ENCODE measurements at regions not wholly inside any gene's neighbourhood (a gene's known extent, or its start where the extent isn't known, plus 50 kb on each side); places are given as distances from the start of the nearest gene placed in this dataset.
"Not testable (repeated sequence)": the region's sequence is repeated elsewhere in the genome, so short reads cannot be mapped to it uniquely, and the experiment has no call there.

DNA sequence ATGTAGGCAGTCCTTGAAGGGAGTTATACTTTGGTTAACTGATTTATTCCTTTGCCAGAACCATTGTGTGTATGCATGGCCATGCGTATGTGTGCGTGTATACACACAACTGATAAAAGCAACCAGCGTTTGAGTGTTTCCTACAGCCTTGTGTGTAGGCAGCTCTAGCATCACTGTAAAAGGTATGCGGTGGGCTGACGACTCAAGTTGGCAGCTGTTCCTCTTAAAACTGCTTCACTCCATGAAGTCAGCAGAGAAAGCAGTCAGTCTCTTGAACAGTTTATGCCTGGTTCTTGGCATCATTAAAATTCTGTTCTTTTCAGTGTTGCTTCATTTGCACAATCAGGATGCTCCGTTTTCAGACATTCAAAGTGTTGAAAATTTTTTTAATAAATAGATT lies 103.5 kb upstream of the FRMPD4 start:
- Histone ChIP-seq H3K27ac (ENCODE audit: low read depth, low read length, severe bottlenecking) (no peak overlapping the region), H3K4me1 (ENCODE audit: control insufficient read depth, insufficient read depth, low read length, poor library complexity, severe bottlenecking) (no peaks in the 10 kb centered on the region), H3K4me3 (ENCODE audit: extremely low read depth, insufficient read depth, low read length, poor library complexity, severe bottlenecking) (no peak overlapping the region), H3K36me3 (ENCODE audit: control insufficient read depth, insufficient read depth, low read length) (no peaks in the 10 kb centered on the region), H3K9me3 (ENCODE audit: control insufficient read depth, low read length) (no peaks in the 10 kb centered on the region)
- WGBS, 2 experiments (ENCODE audit: insufficient coverage in 2 of 2) = 70 to 100% methylated on average over 2 to 3 of the region's 6 CpGs

DNA sequence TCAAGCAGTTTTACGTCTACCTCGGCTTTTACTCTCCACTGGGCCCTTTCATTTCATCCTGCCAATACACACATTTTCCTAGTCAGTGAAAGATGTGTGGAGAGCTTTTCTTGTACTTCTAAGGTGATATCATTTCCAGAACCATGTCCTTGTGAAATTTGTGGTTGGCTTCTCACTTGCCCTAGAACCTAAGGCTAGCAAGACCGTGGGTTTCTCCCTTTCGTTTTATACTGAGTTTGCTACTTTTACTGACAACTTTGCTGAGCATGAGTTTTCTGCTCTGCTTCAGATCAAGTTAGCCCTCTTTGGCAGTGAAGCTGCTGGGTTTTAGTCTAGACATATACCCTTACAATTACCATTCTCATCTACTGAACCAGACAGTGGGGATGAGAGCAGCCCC lies 95.7 kb upstream of the FRMPD4 start:
- H3K4me1 ChIP-seq (ENCODE audit: control insufficient read depth, insufficient read depth, low read length, poor library complexity, severe bottlenecking) = no peaks in the 10 kb centered on the region
- no peak overlapping the region for H3K27ac ChIP-seq (ENCODE audit: low read depth, low read length, severe bottlenecking)
- H3K4me3 ChIP-seq (ENCODE audit: extremely low read depth, insufficient read depth, low read length, poor library complexity, severe bottlenecking) = no peak overlapping the region
- no peaks in the 10 kb centered on the region for H3K9me3 ChIP-seq (ENCODE audit: control insufficient read depth, low read length)
- WGBS, 2 experiments (ENCODE audit: insufficient coverage in 2 of 2) = 94% methylated on average over 2 of the region's 4 CpGs; no CpG with 5 or more reads in 1 of the 2 experiments
- H3K36me3 ChIP-seq (ENCODE audit: control insufficient read depth, insufficient read depth, low read length) = no peaks in the 10 kb centered on the region

DNA sequence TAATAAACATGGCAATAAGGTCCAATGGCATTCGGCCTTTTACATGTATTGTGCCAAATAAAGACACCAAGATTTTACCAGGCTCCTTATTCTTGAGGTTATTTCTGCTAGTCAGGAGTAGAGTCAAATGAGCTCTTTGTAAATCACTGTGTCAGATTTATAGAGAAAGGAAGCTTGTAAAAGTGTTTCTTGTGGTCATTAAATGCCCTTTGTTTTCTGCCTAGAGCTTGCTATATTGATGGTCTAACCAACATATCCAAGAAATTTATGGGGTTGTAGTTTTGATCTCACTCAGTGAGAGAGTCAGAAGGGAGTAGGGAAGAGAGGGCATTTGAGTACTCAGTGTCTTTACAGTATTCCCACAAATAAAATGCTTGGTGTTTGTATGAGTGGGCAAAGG lies 86.2 kb upstream of the FRMPD4 start:
- H3K9me3 ChIP-seq (ENCODE audit: control insufficient read depth, low read length) = no peaks in the 10 kb centered on the region
- WGBS, 2 experiments (ENCODE audit: insufficient coverage in 2 of 2) = no CpG with 5 or more reads among the region's 1 CpG
- no peak overlapping the region for H3K4me3 ChIP-seq (ENCODE audit: extremely low read depth, insufficient read depth, low read length, poor library complexity, severe bottlenecking)

DNA sequence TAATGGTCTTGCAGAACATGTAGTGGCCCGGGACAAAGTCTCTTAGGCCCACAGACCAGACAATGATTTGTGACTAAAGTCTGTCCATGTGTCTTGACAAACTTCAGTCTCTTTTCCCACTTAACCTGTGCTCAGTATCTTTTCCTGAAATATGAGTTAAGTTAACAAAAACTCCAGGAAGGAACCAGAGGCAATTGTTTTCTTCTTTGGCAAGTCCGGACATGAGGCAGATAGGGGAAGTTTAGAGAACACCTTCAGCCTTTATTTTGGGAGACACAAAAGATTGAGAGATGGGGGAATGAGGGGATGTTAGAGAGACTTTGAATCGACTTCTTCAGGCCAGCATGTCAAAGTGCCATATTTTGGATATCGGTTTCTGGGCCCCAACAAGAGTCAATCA lies 80.2 kb upstream of the FRMPD4 start:
- peaks cover 3% of the 10 kb centered on the region for H3K4me1 ChIP-seq (ENCODE audit: control insufficient read depth, insufficient read depth, low read length, poor library complexity, severe bottlenecking)
- no peak overlapping the region for H3K27ac ChIP-seq (ENCODE audit: low read depth, low read length, severe bottlenecking)
- no CpG with 5 or more reads among the region's 4 CpGs for WGBS, 2 experiments (ENCODE audit: insufficient coverage in 2 of 2)
- H3K4me3 ChIP-seq (ENCODE audit: extremely low read depth, insufficient read depth, low read length, poor library complexity, severe bottlenecking) = no peak overlapping the region
- no peaks in the 10 kb centered on the region for H3K36me3 ChIP-seq (ENCODE audit: control insufficient read depth, insufficient read depth, low read length)
- no peaks in the 10 kb centered on the region for H3K9me3 ChIP-seq (ENCODE audit: control insufficient read depth, low read length)

More for the DNA sequence above, 86.2 kb upstream of the FRMPD4 start:
- no peak overlapping the region for H3K27ac ChIP-seq (ENCODE audit: low read depth, low read length, severe bottlenecking)
- no peaks in the 10 kb centered on the region for H3K4me1 ChIP-seq (ENCODE audit: control insufficient read depth, insufficient read depth, low read length, poor library complexity, severe bottlenecking)
- no peaks in the 10 kb centered on the region for H3K36me3 ChIP-seq (ENCODE audit: control insufficient read depth, insufficient read depth, low read length)

DNA sequence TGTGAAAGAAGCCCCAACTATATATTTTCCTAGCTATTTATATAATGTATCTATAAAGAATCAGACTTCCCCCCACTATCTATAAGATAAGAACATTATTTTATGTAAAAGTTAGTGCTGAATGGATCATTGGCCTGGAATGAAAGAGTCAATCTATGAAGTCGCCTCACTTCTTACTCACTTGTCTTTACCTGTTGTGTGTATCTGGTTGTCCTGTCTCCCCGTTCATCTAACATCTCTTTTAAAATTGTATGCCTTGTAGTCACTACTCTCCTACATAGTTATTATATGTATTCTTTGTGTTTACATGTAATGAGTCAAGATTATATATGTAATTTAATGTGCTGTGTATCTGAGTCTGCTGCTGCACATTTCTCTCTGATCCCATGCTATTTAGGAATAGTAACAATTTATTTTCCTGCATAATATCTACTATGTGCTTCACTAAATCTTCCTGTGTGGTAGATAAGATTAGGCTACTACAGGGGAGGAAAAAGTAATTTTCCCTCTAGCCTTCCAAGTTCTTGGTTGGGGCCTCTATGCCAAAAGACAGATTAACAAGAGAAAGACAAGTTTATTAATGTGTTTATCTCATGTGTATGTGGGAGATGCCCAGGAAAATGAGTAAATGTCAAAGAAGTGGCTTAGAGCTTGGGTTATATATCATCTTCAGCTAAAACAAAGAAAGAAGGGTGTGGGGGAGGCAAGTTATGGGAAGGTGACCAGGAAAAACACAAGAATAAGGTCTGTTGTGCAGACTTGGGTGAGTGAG lies 77.6 kb upstream of the FRMPD4 start:
- H3K4me3 ChIP-seq (ENCODE audit: extremely low read depth, insufficient read depth, low read length, poor library complexity, severe bottlenecking) = no peak overlapping the region
- no peaks in the 10 kb centered on the region for H3K36me3 ChIP-seq (ENCODE audit: control insufficient read depth, insufficient read depth, low read length)
- no peak overlapping the region for H3K27ac ChIP-seq (ENCODE audit: low read depth, low read length, severe bottlenecking)
- H3K4me1 ChIP-seq (ENCODE audit: control insufficient read depth, insufficient read depth, low read length, poor library complexity, severe bottlenecking) = peaks cover 3% of the 10 kb centered on the region
- WGBS, 2 experiments (ENCODE audit: insufficient coverage in 2 of 2) = no CpG with 5 or more reads among the region's 2 CpGs
- H3K9me3 ChIP-seq (ENCODE audit: control insufficient read depth, low read length) = no peaks in the 10 kb centered on the region

DNA sequence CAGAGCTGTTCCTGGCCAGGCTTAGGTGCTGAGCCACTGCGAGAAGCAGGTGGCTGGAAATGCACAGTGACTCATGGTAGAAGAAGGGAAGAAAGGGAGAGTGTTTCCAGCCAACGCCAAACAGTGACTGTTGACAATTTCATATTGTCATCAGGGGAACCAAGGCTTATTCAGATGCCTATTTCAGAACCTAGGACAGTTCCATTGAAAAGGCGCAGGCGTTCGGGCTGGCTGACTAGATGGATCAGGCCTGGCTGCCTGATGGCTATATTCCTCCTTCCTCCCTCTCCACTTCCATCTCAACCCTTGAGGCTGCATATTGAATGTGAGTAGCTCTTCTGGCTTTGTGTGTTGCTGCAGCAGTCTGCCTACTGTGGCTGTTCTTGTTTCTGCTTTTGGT lies 73.0 kb upstream of the FRMPD4 start:
- Histone ChIP-seq H3K4me3 (ENCODE audit: extremely low read depth, insufficient read depth, low read length, poor library complexity, severe bottlenecking) (no peak overlapping the region), H3K9me3 (ENCODE audit: control insufficient read depth, low read length) (no peaks in the 10 kb centered on the region), H3K27ac (ENCODE audit: low read depth, low read length, severe bottlenecking) (no peak overlapping the region), H3K4me1 (ENCODE audit: control insufficient read depth, insufficient read depth, low read length, poor library complexity, severe bottlenecking) (no peaks in the 10 kb centered on the region), H3K36me3 (ENCODE audit: control insufficient read depth, insufficient read depth, low read length) (no peaks in the 10 kb centered on the region)
- no CpG with 5 or more reads among the region's 5 CpGs for WGBS, 2 experiments (ENCODE audit: insufficient coverage in 2 of 2)

DNA sequence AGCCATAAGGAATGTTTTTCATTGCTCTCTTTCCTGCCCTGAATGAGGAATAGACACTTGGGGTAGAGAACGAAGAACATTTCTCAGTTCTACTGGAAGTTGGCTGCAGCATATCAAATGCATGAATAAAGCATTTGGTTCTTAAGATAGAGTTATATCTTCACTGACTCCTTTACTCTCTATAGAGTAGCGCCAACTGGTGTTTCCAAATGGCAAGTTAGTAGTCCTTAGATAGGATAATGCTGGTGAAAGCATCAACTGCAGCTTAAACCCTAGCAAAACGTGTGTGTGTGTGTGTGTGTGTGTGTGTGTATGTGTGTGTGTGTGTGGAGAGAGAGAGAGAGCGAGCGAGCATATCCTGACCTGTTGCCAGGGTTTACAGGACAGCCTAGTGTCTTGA lies 62.2 kb upstream of the FRMPD4 start:
- H3K27ac ChIP-seq (ENCODE audit: low read depth, low read length, severe bottlenecking) = no peak overlapping the region
- no peak overlapping the region for H3K4me3 ChIP-seq (ENCODE audit: extremely low read depth, insufficient read depth, low read length, poor library complexity, severe bottlenecking)
- no peaks in the 10 kb centered on the region for H3K9me3 ChIP-seq (ENCODE audit: control insufficient read depth, low read length)
- WGBS, 2 experiments (ENCODE audit: insufficient coverage in 2 of 2) = no CpG with 5 or more reads among the region's 5 CpGs
- H3K4me1 ChIP-seq (ENCODE audit: control insufficient read depth, insufficient read depth, low read length, poor library complexity, severe bottlenecking) = peaks cover 4% of the 10 kb centered on the region
- no peaks in the 10 kb centered on the region for H3K36me3 ChIP-seq (ENCODE audit: control insufficient read depth, insufficient read depth, low read length)

DNA sequence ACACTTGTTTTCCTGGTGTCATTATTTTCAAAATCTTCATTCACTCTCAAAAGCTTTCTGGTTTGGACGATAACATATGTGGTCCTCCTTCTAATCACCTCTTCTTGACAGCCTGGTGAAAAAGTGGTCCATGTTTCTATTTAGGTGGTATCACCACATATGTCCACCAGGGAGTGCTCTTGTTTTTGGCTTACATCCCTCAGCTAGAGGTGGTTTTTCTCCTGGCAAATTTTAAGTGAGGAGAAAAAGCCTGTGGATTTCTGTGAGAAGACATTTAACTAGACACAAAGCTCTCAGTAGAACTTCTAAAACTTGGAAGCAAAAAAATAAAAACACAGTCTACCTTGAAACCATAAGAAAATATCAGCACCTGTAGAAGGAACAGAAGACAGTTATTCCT lies 58.0 kb upstream of the FRMPD4 start:
- H3K36me3 ChIP-seq (ENCODE audit: control insufficient read depth, insufficient read depth, low read length) = no peaks in the 10 kb centered on the region
- peaks cover 4% of the 10 kb centered on the region for H3K4me1 ChIP-seq (ENCODE audit: control insufficient read depth, insufficient read depth, low read length, poor library complexity, severe bottlenecking)
- no peaks in the 10 kb centered on the region for H3K9me3 ChIP-seq (ENCODE audit: control insufficient read depth, low read length)
- H3K27ac ChIP-seq (ENCODE audit: low read depth, low read length, severe bottlenecking) = no peak overlapping the region
- no peak overlapping the region for H3K4me3 ChIP-seq (ENCODE audit: extremely low read depth, insufficient read depth, low read length, poor library complexity, severe bottlenecking)
- WGBS, 2 experiments (ENCODE audit: insufficient coverage in 2 of 2) = no CpG with 5 or more reads among the region's 1 CpG

DNA sequence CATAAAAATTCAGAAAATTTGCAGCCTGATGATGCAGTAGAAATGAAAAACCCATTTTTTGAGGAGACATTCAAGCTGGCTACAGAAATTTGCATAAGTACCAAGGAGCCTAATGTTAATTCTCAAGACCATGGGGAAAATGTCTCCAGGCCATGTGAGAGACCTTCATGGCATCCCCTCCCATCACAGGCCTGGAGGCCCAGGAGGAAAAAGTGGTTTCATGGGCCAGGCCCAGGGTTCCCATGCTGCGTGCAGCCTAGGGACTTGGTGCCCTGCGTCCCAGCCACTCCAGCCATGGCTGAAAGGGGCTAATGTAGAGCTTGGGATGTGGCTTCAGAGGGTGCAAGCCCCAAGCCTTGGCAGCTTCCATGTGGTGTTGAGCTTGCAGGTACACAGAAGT lies 55.3 kb upstream of the FRMPD4 start:
- 83% methylated on average over 1 of the region's 2 CpGs; no CpG with 5 or more reads in 1 of the 2 experiments for WGBS, 2 experiments (ENCODE audit: insufficient coverage in 2 of 2)
- not testable (repeated sequence) for H3K36me3 ChIP-seq (ENCODE audit: control insufficient read depth, insufficient read depth, low read length); H3K4me1 ChIP-seq (ENCODE audit: control insufficient read depth, insufficient read depth, low read length, poor library complexity, severe bottlenecking); H3K9me3 ChIP-seq (ENCODE audit: control insufficient read depth, low read length); H3K4me3 ChIP-seq (ENCODE audit: extremely low read depth, insufficient read depth, low read length, poor library complexity, severe bottlenecking); H3K27ac ChIP-seq (ENCODE audit: low read depth, low read length, severe bottlenecking)

Measured in mesodermal cell (in vitro differentiated cells).